Testis (tissue), 2 donors: ENCODE measurements at regions not wholly inside any gene's neighbourhood (a gene's known extent, or its start where the extent isn't known, plus 50 kb on each side); places are given as distances from the start of the nearest gene placed in this dataset.

ENCODE experiments used
- DNase-seq: peaks from one replicate; pipeline ENCODE4 v3.0.0-alpha.2; 2019
- H3K27ac ChIP-seq, 2 donors: fragments of 200-600 bp; sonication (generic); one replicate each; pipeline ENCODE4 v1.5.1; 2019
- H3K27me3 ChIP-seq: fragments of 200-600 bp; sonication (generic); one replicate; pipeline ENCODE4 v1.5.1; 2019
- H3K36me3 ChIP-seq: fragments of 200-600 bp; sonication (generic); one replicate; pipeline ENCODE4 v1.5.1; 2017; ENCODE audit warnings: low read depth; ENCODE audit errors: missing control alignments
- H3K4me1 ChIP-seq: fragments of 200-600 bp; sonication (generic); one replicate; pipeline ENCODE4 v1.5.1; 2019
- H3K4me3 ChIP-seq, 2 donors: fragments of 200-600 bp; sonication (generic); one replicate each; pipeline ENCODE4 v1.5.1; 2017 to 2019
- H3K9me3 ChIP-seq: fragments of 200-600 bp; sonication (generic); one replicate; pipeline ENCODE4 v1.5.1; 2017
- POLR2A ChIP-seq: fragments of 450-650 bp; IDR thresholded peaks from one replicate; pipeline ENCODE4 v1.6.1; 2017; ENCODE audit warnings: antibody characterized with exemption, mild to moderate bottlenecking, moderate library complexity
- WGBS, 2 donors: methylation state at CpG; one replicate each; pipeline ENCODE4 v1.1.5; 2018; 5-methylcytosine and 5-hydroxymethylcytosine counted together
- intact Hi-C: fragments of 100-400 bp; cut with DNase I; formaldehyde crosslinking; loops from one replicate; pipeline ENCODE4 v1.15.1; 2023; ENCODE audit warnings: low total_unique reads
- TF ChIP-seq, protein P1 (sequence below), 3 experiments: fragments of 450-650 bp in 2 of 3; fragments of 200-600 bp in 1 of 3; sonication (generic) in 1 of 3; IDR thresholded peaks; one replicate each; pipeline ENCODE4 v1.5.1; 2016 to 2019; ENCODE audit warnings: antibody characterized with exemption in 3 of 3, mild to moderate bottlenecking in 2 of 3, moderate library complexity in 1 of 3

DNA sequence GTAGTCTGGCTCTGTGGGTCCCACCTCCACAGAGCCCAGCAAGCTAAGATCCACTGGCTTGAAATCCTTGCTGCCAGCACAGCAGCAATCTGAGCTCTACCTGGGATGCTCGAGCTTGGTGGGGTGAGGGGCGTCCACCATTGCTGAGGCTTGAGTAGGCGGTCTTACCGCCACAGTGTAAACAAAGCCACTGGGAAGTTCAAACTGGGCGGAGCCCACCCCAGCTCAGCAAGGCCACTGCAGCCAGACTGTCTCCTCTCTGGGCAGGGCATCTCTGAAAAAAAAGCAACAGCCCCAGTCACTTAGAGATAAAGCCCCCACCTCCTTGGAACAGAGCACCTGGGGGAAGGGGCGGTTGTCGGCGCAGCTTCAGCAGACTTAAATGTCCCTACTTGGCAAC is 243.2 kb upstream of the POF1B start:
- no peaks in the 10 kb centered on the region for H3K9me3 ChIP-seq
- no peaks in the 10 kb centered on the region for H3K36me3 ChIP-seq
- DNase-seq, result no peak
- H3K27ac ChIP-seq, result no peak overlapping the region
- intact Hi-C loops, result no loop called here
- no peaks in the 10 kb centered on the region for H3K4me1 ChIP-seq
- WGBS, 2 donors, result 73% methylated on average over 5 of the region's 8 CpGs; no CpG with 5 or more reads in 1 of the 2 donors
- TF ChIP-seq POLR2A, result no peak
- TF ChIP-seq, protein P1, sequence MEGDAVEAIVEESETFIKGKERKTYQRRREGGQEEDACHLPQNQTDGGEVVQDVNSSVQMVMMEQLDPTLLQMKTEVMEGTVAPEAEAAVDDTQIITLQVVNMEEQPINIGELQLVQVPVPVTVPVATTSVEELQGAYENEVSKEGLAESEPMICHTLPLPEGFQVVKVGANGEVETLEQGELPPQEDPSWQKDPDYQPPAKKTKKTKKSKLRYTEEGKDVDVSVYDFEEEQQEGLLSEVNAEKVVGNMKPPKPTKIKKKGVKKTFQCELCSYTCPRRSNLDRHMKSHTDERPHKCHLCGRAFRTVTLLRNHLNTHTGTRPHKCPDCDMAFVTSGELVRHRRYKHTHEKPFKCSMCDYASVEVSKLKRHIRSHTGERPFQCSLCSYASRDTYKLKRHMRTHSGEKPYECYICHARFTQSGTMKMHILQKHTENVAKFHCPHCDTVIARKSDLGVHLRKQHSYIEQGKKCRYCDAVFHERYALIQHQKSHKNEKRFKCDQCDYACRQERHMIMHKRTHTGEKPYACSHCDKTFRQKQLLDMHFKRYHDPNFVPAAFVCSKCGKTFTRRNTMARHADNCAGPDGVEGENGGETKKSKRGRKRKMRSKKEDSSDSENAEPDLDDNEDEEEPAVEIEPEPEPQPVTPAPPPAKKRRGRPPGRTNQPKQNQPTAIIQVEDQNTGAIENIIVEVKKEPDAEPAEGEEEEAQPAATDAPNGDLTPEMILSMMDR (IDR thresholded peaks at IDR 0.05), result no peak
- no peak overlapping the region for H3K4me3 ChIP-seq
- no peaks in the 10 kb centered on the region for H3K27me3 ChIP-seq

DNA sequence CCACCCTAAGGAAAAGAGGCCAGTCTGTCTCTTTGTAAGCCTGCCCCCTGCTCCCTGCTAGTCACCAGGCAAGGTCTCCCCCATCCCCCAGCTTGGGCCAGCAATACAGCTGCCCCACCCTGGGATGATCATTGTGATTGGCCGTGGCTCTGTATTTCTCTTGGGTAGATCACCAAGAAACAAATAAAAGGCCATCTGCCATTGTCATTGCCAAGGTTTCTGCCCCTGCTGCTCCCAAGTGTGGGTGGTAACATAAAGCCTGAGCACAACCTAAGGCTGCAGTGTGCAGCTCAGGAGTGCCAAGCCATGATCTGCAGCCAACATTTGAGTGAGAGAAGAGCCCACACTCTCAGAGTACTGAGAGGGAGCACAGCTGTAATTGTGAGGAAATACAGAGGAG is 241.0 kb upstream of the POF1B start:
- Histone ChIP-seq H3K4me1 (no peaks in the 10 kb centered on the region), H3K27ac (no peak overlapping the region)
- no peak for DNase-seq

DNA sequence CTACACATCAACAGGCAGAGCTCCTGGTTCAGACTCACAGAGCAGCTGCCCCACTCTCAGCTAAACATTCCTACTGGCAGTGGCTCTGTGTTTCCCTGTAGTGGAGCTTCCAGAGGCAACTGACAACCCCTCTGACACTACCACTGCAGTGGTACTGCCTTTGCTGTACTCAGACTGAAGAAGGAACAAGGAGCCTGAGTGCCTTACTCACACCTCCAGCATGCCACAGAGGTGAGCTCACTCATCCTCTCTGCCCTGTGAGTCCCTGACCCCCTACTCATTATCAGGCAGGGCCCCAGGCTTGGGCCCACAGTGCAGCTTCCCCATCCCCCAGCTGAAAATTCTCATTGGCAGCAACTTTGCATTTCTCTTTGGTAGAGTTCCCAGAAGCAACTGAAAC is 240.5 kb upstream of the POF1B start:
- intact Hi-C loops, result no loop called here
- no peaks in the 10 kb centered on the region for H3K4me1 ChIP-seq
- no peaks in the 10 kb centered on the region for H3K9me3 ChIP-seq
- H3K27ac ChIP-seq, result no peak overlapping the region
- no peak overlapping the region for H3K4me3 ChIP-seq
- H3K27me3 ChIP-seq, result no peaks in the 10 kb centered on the region
- TF ChIP-seq POLR2A, result no peak
- TF ChIP-seq, protein P1 (IDR thresholded peaks at IDR 0.05), result no peak
- DNase-seq, result no peak
- no peaks in the 10 kb centered on the region for H3K36me3 ChIP-seq

More for the DNA sequence above, 241.0 kb upstream of the POF1B start:
- WGBS, 2 donors, result 100% methylated on average over 1 of the region's 1 CpG
- H3K36me3 ChIP-seq, result no peaks in the 10 kb centered on the region
- TF ChIP-seq, protein P1 (IDR thresholded peaks at IDR 0.05), result no peak
- no peak for TF ChIP-seq POLR2A
- H3K27me3 ChIP-seq, result no peaks in the 10 kb centered on the region
- H3K4me3 ChIP-seq, result no peak overlapping the region
- intact Hi-C loops, result no loop called here
- no peaks in the 10 kb centered on the region for H3K9me3 ChIP-seq

DNA sequence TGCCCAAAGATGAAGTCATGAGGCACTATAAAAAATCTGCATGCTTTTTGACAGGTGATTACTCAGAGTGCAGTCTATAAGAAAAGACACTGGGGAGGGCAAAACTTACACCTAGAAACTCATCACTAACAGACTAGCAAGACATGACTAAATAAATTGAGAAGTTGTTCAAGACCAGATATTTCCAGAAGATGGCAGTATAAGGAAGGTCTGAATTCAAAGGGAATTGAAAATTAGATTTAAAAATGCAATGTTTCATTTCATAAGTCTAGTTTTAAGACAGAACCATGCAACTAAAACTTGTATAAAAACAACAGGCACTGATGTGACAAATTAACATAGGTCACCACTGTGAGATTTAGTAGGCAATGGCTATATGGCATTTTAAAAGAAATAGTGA is 232.5 kb upstream of the POF1B start:
- Histone ChIP-seq H3K27me3 (no peaks in the 10 kb centered on the region), H3K4me1 (no peaks in the 10 kb centered on the region), H3K4me3 (no peak overlapping the region), H3K9me3 (no peaks in the 10 kb centered on the region), H3K27ac (no peak overlapping the region), H3K36me3 (no peaks in the 10 kb centered on the region)
- no peak for DNase-seq
- intact Hi-C loops, result no loop called here
- no peak for TF ChIP-seq POLR2A
- TF ChIP-seq, protein P1 (IDR thresholded peaks at IDR 0.05), result no peak

DNA sequence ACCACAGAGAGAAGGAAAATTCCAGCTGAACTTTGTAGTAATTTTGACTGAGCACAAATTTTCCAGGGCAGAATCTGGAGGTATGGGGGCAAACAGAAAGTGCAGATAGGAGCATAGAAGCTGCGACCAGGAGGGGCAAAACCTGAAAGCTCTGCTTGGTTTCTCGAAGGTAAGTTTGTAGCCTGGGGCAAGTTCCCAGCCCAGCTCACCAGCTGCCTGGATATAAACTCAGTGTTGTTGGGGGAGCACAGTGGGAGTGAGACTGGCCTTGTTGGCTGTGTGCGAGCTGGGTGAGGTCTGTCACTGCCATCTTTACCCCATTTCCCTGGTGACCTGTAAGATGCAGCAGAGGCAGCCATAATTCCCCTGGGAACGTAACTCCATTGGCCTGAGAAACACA is 213.5 kb upstream of the POF1B start:
- no peaks in the 10 kb centered on the region for H3K4me1 ChIP-seq
- no peaks in the 10 kb centered on the region for H3K36me3 ChIP-seq
- no peak for TF ChIP-seq POLR2A
- TF ChIP-seq, protein P1 (IDR thresholded peaks at IDR 0.05), result no peak
- intact Hi-C loops, result no loop called here
- 77% methylated on average over 4 of the region's 4 CpGs; no CpG with 5 or more reads in 1 of the 2 donors for WGBS, 2 donors
- no peaks in the 10 kb centered on the region for H3K9me3 ChIP-seq
- no peak overlapping the region for H3K27ac ChIP-seq
- no peak overlapping the region for H3K4me3 ChIP-seq
- no peaks in the 10 kb centered on the region for H3K27me3 ChIP-seq
- no peak for DNase-seq
